Fibroblast of villous mesenchyme (primary cell): ENCODE measurements at regions not wholly inside any gene's neighbourhood (a gene's known extent, or its start where the extent isn't known, plus 50 kb on each side); places are given as distances from the start of the nearest gene placed in this dataset.

Experiments
- DNase-seq: peaks from one replicate; pipeline ENCODE4 v3.0.0-alpha.2; 2010; ENCODE audit warnings: low read depth
- H3K4me3 ChIP-seq: 2 replicates; pipeline ENCODE4 v1.5.1; 2011; ENCODE audit warnings: low read depth, mild to moderate bottlenecking, low read length
- TF ChIP-seq, protein P1 (sequence below): IDR thresholded peaks from 2 replicates; pipeline ENCODE4 v1.5.1; 2012; ENCODE audit warnings: low read depth, mild to moderate bottlenecking, low read length; ENCODE audit not compliant: insufficient read depth

DNA sequence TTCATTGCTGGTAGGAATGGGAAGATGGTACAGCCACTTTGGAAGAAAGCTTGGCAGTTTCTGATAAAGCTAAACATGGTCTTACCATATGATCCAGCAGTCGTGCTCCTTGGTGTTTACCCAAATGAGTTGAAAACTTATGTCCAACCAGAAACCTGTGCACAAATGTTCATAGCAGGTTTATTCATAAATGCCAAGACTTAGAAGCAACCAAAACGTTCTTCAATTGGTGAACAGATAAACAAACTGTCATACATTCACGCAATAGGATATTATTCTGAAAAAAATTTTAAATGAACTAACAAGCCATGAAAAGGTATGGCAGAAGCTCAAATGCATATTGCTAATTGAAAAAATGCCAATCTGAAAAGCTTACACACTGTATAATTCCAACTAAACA lies 117.1 kb downstream of the LINC00237 start:
- DNase-seq, result no peak
- H3K4me3 ChIP-seq, result no peak overlapping the region
- TF ChIP-seq, protein P1, sequence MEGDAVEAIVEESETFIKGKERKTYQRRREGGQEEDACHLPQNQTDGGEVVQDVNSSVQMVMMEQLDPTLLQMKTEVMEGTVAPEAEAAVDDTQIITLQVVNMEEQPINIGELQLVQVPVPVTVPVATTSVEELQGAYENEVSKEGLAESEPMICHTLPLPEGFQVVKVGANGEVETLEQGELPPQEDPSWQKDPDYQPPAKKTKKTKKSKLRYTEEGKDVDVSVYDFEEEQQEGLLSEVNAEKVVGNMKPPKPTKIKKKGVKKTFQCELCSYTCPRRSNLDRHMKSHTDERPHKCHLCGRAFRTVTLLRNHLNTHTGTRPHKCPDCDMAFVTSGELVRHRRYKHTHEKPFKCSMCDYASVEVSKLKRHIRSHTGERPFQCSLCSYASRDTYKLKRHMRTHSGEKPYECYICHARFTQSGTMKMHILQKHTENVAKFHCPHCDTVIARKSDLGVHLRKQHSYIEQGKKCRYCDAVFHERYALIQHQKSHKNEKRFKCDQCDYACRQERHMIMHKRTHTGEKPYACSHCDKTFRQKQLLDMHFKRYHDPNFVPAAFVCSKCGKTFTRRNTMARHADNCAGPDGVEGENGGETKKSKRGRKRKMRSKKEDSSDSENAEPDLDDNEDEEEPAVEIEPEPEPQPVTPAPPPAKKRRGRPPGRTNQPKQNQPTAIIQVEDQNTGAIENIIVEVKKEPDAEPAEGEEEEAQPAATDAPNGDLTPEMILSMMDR, result no peak

DNA sequence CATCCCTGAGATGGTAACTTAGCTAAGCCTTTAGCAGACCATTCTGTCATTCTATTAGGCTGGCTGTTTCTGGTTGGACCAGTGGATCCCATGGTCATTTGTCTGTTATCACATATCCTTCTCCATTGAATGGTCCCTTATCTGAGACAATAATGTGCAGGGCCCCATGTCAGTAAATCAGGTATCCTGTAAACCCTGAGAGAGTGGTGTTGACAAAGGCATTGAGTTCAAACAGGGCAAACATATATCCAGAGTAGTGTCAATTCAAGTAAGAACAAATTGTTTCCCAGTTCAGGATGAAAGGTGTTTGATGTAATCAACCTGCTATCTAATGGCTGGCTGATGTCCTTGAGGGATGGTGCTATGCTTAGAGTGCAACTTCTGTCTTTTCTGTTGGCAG lies 126.2 kb downstream of the LINC00237 start:
- H3K4me3 ChIP-seq, result no peak overlapping the region
- TF ChIP-seq, protein P1, result no peak
- no peak for DNase-seq

DNA sequence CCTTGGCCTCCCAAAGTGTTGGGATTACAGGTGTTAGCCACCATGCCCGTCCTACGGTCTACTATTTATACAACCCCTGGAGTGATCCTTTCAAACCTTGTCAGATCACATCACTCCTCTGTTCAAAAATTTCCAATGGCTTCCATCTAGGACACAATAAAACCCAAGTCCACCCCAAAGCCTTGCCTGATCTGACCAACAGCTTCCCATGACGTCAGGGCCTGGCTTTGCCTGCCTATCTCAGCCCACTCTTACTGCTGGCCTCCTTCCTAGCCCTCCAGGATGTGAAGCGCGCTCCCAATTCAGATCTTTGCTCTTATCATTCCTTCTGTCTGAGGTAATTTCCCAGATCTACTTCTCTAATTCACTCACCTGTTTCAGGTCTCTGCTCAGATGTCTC lies 128.4 kb downstream of the LINC00237 start:
- H3K4me3 ChIP-seq, result no peak overlapping the region
- TF ChIP-seq, protein P1, result no peak
- DNase-seq, result no peak

DNA sequence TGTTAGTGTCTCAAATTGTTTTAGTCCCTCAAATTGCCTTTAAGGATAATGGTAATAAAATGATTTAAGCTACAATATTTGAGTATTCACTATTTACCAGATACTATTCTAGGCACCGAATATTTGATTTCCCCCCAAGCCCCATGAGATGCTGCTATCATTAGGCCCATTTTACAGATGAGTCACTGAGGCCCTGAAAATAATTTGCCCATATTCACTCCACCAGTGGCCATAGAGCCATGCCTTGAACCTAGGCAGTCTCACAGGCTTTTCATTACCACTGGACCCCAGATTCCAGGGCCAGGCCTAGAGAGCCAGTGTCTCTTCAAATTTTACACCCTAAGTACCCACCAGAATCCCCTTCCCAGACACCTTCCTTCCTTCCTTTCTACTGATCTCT lies 133.7 kb downstream of the LINC00237 start:
- TF ChIP-seq, protein P1, result no peak
- no peak overlapping the region for H3K4me3 ChIP-seq

DNA sequence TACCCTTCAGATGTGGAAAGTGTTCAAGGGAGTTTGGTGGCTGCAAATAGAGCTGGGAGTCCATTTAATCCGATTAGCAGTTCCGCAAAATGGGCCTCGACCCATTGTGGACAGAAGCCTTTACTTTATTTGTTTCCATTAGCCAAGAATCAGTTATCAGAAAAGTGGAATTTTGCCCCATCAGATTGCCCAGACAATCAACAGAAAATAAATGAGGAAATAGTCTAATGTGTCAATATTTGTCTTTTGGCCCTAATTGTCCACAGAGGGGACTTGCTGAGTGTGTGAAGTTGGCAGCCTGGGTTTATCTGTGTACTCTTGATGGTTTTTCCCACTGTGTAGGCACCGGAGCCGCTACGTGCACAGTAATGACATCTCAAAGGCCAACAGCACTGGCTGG lies 134.3 kb downstream of the LINC00237 start:
- TF ChIP-seq, protein P1, result no peak
- no peak for DNase-seq
- no peak overlapping the region for H3K4me3 ChIP-seq

More for the DNA sequence above, 133.7 kb downstream of the LINC00237 start:
- no peak for DNase-seq

DNA sequence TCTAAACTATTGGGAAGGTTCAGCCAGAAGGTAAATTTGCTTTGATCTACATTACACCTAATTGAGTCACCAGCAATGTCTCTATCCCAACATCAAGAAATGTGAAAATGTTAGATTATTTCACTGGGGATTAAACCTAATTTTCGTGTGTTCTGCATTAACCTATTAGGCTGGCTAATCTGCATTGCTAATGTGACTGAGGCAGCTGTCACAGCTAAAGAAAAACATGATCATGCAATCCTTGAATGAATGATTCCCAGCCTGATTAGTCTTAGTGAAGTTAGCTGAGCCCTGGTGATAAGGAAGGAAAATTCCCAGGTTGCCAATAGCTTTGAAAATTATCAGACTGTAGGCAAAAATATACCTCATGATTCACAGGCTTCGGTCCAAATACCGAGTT lies 135.3 kb downstream of the LINC00237 start:
- no peak for DNase-seq
- TF ChIP-seq, protein P1, result no peak
- H3K4me3 ChIP-seq, result no peak overlapping the region

DNA sequence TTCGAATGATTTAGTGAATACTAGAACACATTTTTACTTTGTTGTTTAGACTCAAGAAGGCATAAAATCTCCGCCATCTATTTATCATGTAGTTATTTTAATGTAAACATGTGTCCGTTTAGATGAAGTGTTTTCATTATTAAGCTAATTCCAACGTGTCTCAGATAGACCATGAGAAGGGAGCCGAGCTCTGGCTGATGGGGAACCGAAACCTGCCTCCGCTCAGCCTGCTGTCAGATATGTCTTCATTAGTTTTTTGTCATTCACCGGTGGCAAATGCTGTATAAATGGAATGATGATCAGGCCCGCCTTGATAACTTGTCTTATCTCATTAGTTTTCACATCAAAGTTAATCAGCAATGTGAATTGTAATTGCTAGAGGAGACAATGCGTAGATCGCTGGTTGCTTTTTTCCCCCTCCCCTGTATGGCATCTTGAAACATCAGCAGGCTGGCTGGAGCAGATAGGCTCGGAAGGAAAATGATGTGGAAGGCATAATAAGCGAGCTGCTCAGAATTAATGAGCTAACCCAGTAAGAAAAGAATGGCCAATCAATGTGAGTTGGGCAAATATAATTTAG lies 136.4 kb downstream of the LINC00237 start:
- DNase-seq, result no peak
- no peak overlapping the region for H3K4me3 ChIP-seq
- TF ChIP-seq, protein P1, result no peak
